ENCODE measurements at regions not wholly inside any gene's neighbourhood (a gene's known extent, or its start where the extent isn't known, plus 50 kb on each side); places are given as distances from the start of the nearest gene placed in this dataset.

DNA sequence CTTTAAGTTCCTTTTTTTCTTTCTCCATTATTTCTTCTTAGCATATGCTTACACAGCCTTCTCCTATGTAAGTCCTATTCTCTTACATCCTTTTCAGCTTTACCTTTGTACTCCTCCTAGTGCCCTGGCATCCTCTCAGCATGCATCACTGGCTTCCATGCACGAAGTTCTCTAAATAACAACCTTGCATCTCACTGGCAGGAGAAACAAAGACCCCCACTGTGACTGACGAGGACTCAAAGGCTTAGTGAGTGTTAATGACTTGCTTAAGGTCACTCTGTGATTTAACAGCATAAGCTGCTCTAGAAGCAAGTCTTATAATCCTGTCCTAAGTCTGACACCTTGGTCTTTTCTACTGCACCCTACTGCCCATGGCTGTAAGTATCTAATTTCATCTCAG lies 1236.0 kb upstream of the CELF4 start:
- Histone ChIP-seq H3K27me3 (no peaks in the 10 kb centered on the region), H3K9me3 (no peaks in the 10 kb centered on the region), H3K36me3 (no peaks in the 10 kb centered on the region), H3K4me3 (no peak overlapping the region), H3K4me1 (no peaks in the 10 kb centered on the region), H3K27ac (no peak overlapping the region)
- intact Hi-C loops (cut with DNase I; ENCODE audit: low total_unique reads) = no loop called here
- 40 to 43% methylated on average over 2 of the region's 2 CpGs for WGBS, 2 donors (ENCODE audit: low coverage in 1 of 2)
- in situ Hi-C loops (cut with MboI; ENCODE audit: low pct_ligation_motif_present in 1 of 4, low pct_unique_long_range_greater_than_20kb in 1 of 4, low sequenced_read_pairs in 3 of 4) = no loop called here
- TF ChIP-seq POLR2AphosphoS5 (IDR thresholded peaks at IDR 0.05) (no peak), EP300 (IDR thresholded peaks at IDR 0.05; ENCODE audit: low read depth) (no peak), POLR2A (IDR thresholded peaks at IDR 0.05) (no peak)
- TF ChIP-seq, protein P1, sequence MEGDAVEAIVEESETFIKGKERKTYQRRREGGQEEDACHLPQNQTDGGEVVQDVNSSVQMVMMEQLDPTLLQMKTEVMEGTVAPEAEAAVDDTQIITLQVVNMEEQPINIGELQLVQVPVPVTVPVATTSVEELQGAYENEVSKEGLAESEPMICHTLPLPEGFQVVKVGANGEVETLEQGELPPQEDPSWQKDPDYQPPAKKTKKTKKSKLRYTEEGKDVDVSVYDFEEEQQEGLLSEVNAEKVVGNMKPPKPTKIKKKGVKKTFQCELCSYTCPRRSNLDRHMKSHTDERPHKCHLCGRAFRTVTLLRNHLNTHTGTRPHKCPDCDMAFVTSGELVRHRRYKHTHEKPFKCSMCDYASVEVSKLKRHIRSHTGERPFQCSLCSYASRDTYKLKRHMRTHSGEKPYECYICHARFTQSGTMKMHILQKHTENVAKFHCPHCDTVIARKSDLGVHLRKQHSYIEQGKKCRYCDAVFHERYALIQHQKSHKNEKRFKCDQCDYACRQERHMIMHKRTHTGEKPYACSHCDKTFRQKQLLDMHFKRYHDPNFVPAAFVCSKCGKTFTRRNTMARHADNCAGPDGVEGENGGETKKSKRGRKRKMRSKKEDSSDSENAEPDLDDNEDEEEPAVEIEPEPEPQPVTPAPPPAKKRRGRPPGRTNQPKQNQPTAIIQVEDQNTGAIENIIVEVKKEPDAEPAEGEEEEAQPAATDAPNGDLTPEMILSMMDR (IDR thresholded peaks at IDR 0.05) = no peak
- DNase-seq = no peak

GRCh38 chr18:38796762-38797161 lies 1231.2 kb upstream of the CELF4 start:
- intact Hi-C loops (cut with DNase I; ENCODE audit: low total_unique reads) (no loop called here), in situ Hi-C loops (cut with MboI; ENCODE audit: low pct_ligation_motif_present in 1 of 4, low pct_unique_long_range_greater_than_20kb in 1 of 4, low sequenced_read_pairs in 3 of 4) (no loop called here)
- H3K27me3 ChIP-seq = no peaks in the 10 kb centered on the region
- no peak overlapping the region for H3K27ac ChIP-seq
- 78 to 81% methylated on average over 1 of the region's 1 CpG for WGBS, 2 donors (ENCODE audit: low coverage in 1 of 2)
- no peaks in the 10 kb centered on the region for H3K36me3 ChIP-seq
- no peak for DNase-seq
- TF ChIP-seq EP300 (IDR thresholded peaks at IDR 0.05; ENCODE audit: low read depth) (no peak), POLR2AphosphoS5 (IDR thresholded peaks at IDR 0.05) (no peak), POLR2A (IDR thresholded peaks at IDR 0.05) (no peak)
- TF ChIP-seq, protein P1 (IDR thresholded peaks at IDR 0.05) = no peak
- H3K4me3 ChIP-seq = no peak overlapping the region
- no peaks in the 10 kb centered on the region for H3K9me3 ChIP-seq
- H3K4me1 ChIP-seq = no peaks in the 10 kb centered on the region

GRCh38 chr18:38792731-38793130 lies 1227.1 kb upstream of the CELF4 start:
- 88 to 91% methylated on average over 5 to 6 of the region's 6 CpGs for WGBS, 2 donors (ENCODE audit: low coverage in 1 of 2)
- Histone ChIP-seq H3K9me3 (no peaks in the 10 kb centered on the region), H3K27me3 (no peaks in the 10 kb centered on the region), H3K27ac (no peak overlapping the region), H3K36me3 (no peaks in the 10 kb centered on the region), H3K4me3 (no peak overlapping the region), H3K4me1 (no peaks in the 10 kb centered on the region)
- TF ChIP-seq EP300 (IDR thresholded peaks at IDR 0.05; ENCODE audit: low read depth) = no peak
- no peak for DNase-seq
- in situ Hi-C loops (cut with MboI; ENCODE audit: low pct_ligation_motif_present in 1 of 4, low pct_unique_long_range_greater_than_20kb in 1 of 4, low sequenced_read_pairs in 3 of 4) (no loop called here), intact Hi-C loops (cut with DNase I; ENCODE audit: low total_unique reads) (no loop called here)

DNA sequence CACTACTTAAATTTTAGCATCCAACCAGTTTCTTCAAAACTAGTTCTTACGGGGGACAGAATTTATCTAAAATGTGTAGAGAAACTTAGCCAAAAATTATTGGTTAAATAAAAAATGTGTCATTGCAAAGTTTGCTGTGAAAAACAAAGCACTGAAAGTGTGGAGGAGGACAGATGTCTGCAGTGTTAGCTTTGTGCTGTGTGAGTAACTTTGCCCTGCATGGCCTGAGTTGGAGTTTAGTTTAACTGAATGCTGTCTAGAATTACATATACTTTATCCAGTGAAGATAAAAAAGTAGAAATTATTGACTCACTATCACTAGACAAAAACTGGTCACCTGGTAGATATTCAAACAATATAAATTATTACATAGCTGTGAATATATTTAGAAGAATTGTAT lies 1225.2 kb upstream of the CELF4 start:
- Histone ChIP-seq H3K9me3 (no peaks in the 10 kb centered on the region), H3K27me3 (no peaks in the 10 kb centered on the region), H3K4me1 (no peaks in the 10 kb centered on the region), H3K36me3 (no peaks in the 10 kb centered on the region), H3K27ac (no peak overlapping the region), H3K4me3 (no peak overlapping the region)
- TF ChIP-seq EP300 (IDR thresholded peaks at IDR 0.05; ENCODE audit: low read depth) = no peak
- TF ChIP-seq, protein P1 (IDR thresholded peaks at IDR 0.05) = no peak
- no peak for TF ChIP-seq POLR2A (IDR thresholded peaks at IDR 0.05)
- no peak for TF ChIP-seq POLR2AphosphoS5 (IDR thresholded peaks at IDR 0.05)
- in situ Hi-C loops (cut with MboI; ENCODE audit: low pct_ligation_motif_present in 1 of 4, low pct_unique_long_range_greater_than_20kb in 1 of 4, low sequenced_read_pairs in 3 of 4) = no loop called here
- intact Hi-C loops (cut with DNase I; ENCODE audit: low total_unique reads) = no loop called here
- 73 to 98% methylated on average over 1 of the region's 1 CpG for WGBS, 2 donors (ENCODE audit: low coverage in 1 of 2)
- no peak for DNase-seq

- DNase-seq = no peak
- intact Hi-C loops (cut with DNase I; ENCODE audit: low total_unique reads) (no loop called here), in situ Hi-C loops (cut with MboI; ENCODE audit: low pct_ligation_motif_present in 1 of 4, low pct_unique_long_range_greater_than_20kb in 1 of 4, low sequenced_read_pairs in 3 of 4) (no loop called here)
- H3K27me3 ChIP-seq = no peaks in the 10 kb centered on the region
- H3K36me3 ChIP-seq = no peaks in the 10 kb centered on the region
- no peaks in the 10 kb centered on the region for H3K4me1 ChIP-seq
- H3K27ac ChIP-seq = no peak overlapping the region
- no peaks in the 10 kb centered on the region for H3K9me3 ChIP-seq
- TF ChIP-seq POLR2A (IDR thresholded peaks at IDR 0.05) (no peak), EP300 (IDR thresholded peaks at IDR 0.05; ENCODE audit: low read depth) (no peak), POLR2AphosphoS5 (IDR thresholded peaks at IDR 0.05) (no peak)
- TF ChIP-seq, protein P1 (IDR thresholded peaks at IDR 0.05) = no peak
- 74 to 83% methylated on average over 1 of the region's 1 CpG for WGBS, 2 donors (ENCODE audit: low coverage in 1 of 2)
- no peak overlapping the region for H3K4me3 ChIP-seq
Observed at GRCh38 chr18:38790303-38790702, 1224.7 kb upstream of the CELF4 start.
